NCI-H146 treated with DMSO at 0.1 percent for 48 hours (cell line): ENCODE measurements at regions not wholly inside any gene's neighbourhood (a gene's known extent, or its start where the extent isn't known, plus 50 kb on each side); places are given as distances from the start of the nearest gene placed in this dataset.
"Not testable (repeated sequence)": the region's sequence is repeated elsewhere in the genome, so short reads cannot be mapped to it uniquely, and the experiment has no call there.

ENCODE experiments used
- DNase-seq: peaks from one replicate; lab custom pipeline; 2025; ENCODE audit not compliant: unreplicated experiment; lab: John Stamatoyannopoulos, UW

GRCh38 chr4:10388146-10388545, 69.1 kb downstream of the ZNF518B start:
- not testable (repeated sequence) for DNase-seq

GRCh38 chr4:10385994-10386394, 71.2 kb downstream of the ZNF518B start:
- no peak for DNase-seq

- no peak for DNase-seq
Observed at GRCh38 chr4:10384974-10385373, 72.3 kb downstream of the ZNF518B start.

- no peak for DNase-seq
Observed at GRCh38 chr4:10383417-10383816, 73.8 kb downstream of the ZNF518B start.

- DNase-seq: not testable (repeated sequence)
Observed at GRCh38 chr4:10382171-10382570, 75.1 kb downstream of the ZNF518B start.

- DNase-seq: no peak
Observed at GRCh38 chr4:10381146-10381545, 76.1 kb downstream of the ZNF518B start.

- DNase-seq: no peak
Observed at GRCh38 chr4:10380735-10381134, 76.5 kb downstream of the ZNF518B start.

GRCh38 chr4:10371869-10372471, 85.3 kb downstream of the ZNF518B start:
- no peak for DNase-seq

- DNase-seq: no peak
Observed at GRCh38 chr4:10371121-10371520, 86.1 kb downstream of the ZNF518B start.

- no peak for DNase-seq
Observed at GRCh38 chr4:10369517-10369916, 87.7 kb downstream of the ZNF518B start.

GRCh38 chr4:10366628-10367027, 90.6 kb downstream of the ZNF518B start:
- no peak for DNase-seq

- no peak for DNase-seq
Observed at GRCh38 chr4:10364194-10364593, 93.0 kb downstream of the ZNF518B start.

GRCh38 chr4:10354746-10355145, 102.5 kb downstream of the ZNF518B start:
- peak; percentile 97 for DNase-seq

GRCh38 chr4:10354225-10354624, 103.0 kb downstream of the ZNF518B start:
- peak; percentile 40 for DNase-seq

GRCh38 chr4:10353110-10353509, 104.1 kb downstream of the ZNF518B start:
- no peak for DNase-seq

GRCh38 chr4:10348241-10348640, 109.0 kb downstream of the ZNF518B start:
- DNase-seq: no peak

GRCh38 chr4:10347815-10348214, 109.4 kb downstream of the ZNF518B start:
- no peak for DNase-seq

- DNase-seq: no peak
Observed at GRCh38 chr4:10347281-10347795, 109.9 kb downstream of the ZNF518B start.

- DNase-seq: no peak
Observed at GRCh38 chr4:10346023-10346422, 111.2 kb downstream of the ZNF518B start.

GRCh38 chr4:10345381-10345784, 111.8 kb downstream of the ZNF518B start:
- DNase-seq: no peak

- no peak for DNase-seq
Observed at GRCh38 chr4:10344824-10345223, 112.4 kb downstream of the ZNF518B start.

- no peak for DNase-seq
Observed at GRCh38 chr4:10343656-10344055, 113.6 kb downstream of the ZNF518B start.

- DNase-seq: no peak
Observed at GRCh38 chr4:10342866-10343265, 114.4 kb downstream of the ZNF518B start.
